ENCODE measurements at regions not wholly inside any gene's neighbourhood (a gene's known extent, or its start where the extent isn't known, plus 50 kb on each side); places are given as distances from the start of the nearest gene placed in this dataset.
"Not testable (repeated sequence)": the region's sequence is repeated elsewhere in the genome, so short reads cannot be mapped to it uniquely, and the experiment has no call there.

GRCh38 chr13:23039266-23039935 is 141.4 kb upstream of the SGCG start:
- DNase-seq (ENCODE audit: low spot score): no peak

GRCh38 chr13:23042181-23042580 is 138.6 kb upstream of the SGCG start:
- in situ Hi-C loops (cut with HindIII; ENCODE audit: low sequenced_read_pairs): no loop called here
- DNase-seq (ENCODE audit: low spot score): no peak

More at GRCh38 chr13:23039266-23039935, 141.4 kb upstream of the SGCG start:
- in situ Hi-C loops (cut with HindIII; ENCODE audit: low sequenced_read_pairs): no loop called here

GRCh38 chr13:23044906-23045305 is 135.9 kb upstream of the SGCG start:
- no peak for DNase-seq (ENCODE audit: low spot score)
- in situ Hi-C loops (cut with HindIII; ENCODE audit: low sequenced_read_pairs): no loop called here

GRCh38 chr13:23050126-23050525 is 130.7 kb upstream of the SGCG start:
- in situ Hi-C loops (cut with HindIII; ENCODE audit: low sequenced_read_pairs): no loop called here

GRCh38 chr13:23053711-23054110 is 127.1 kb upstream of the SGCG start:
- in situ Hi-C loops (cut with HindIII; ENCODE audit: low sequenced_read_pairs); DNase-seq (ENCODE audit: low spot score): not testable (repeated sequence)

More at GRCh38 chr13:23050126-23050525, 130.7 kb upstream of the SGCG start:
- DNase-seq (ENCODE audit: low spot score): no peak

- DNase-seq (ENCODE audit: low spot score): no peak
- in situ Hi-C loops (cut with HindIII; ENCODE audit: low sequenced_read_pairs): no loop called here
Observed at GRCh38 chr13:23059173-23059572, 121.6 kb upstream of the SGCG start.

GRCh38 chr13:23060959-23061358 is 119.8 kb upstream of the SGCG start:
- in situ Hi-C loops (cut with HindIII; ENCODE audit: low sequenced_read_pairs): no loop called here

GRCh38 chr13:23067129-23067528 is 113.7 kb upstream of the SGCG start:
- in situ Hi-C loops (cut with HindIII; ENCODE audit: low sequenced_read_pairs): no loop called here
- no peak for DNase-seq (ENCODE audit: low spot score)

More at GRCh38 chr13:23060959-23061358, 119.8 kb upstream of the SGCG start:
- no peak for DNase-seq (ENCODE audit: low spot score)

GRCh38 chr13:23069566-23069965 is 111.2 kb upstream of the SGCG start:
- DNase-seq (ENCODE audit: low spot score): no peak
- in situ Hi-C loops (cut with HindIII; ENCODE audit: low sequenced_read_pairs): no loop called here

- in situ Hi-C loops (cut with HindIII; ENCODE audit: low sequenced_read_pairs): no loop called here
Observed at GRCh38 chr13:23074075-23074828, 106.5 kb upstream of the SGCG start.

GRCh38 chr13:23081220-23081619 is 99.6 kb upstream of the SGCG start:
- in situ Hi-C loops (cut with HindIII; ENCODE audit: low sequenced_read_pairs): no loop called here

More at GRCh38 chr13:23074075-23074828, 106.5 kb upstream of the SGCG start:
- DNase-seq (ENCODE audit: low spot score): no peak

GRCh38 chr13:23081901-23082300 is 98.9 kb upstream of the SGCG start:
- in situ Hi-C loops (cut with HindIII; ENCODE audit: low sequenced_read_pairs): no loop called here
- no peak for DNase-seq (ENCODE audit: low spot score)

More at GRCh38 chr13:23081220-23081619, 99.6 kb upstream of the SGCG start:
- no peak for DNase-seq (ENCODE audit: low spot score)

- in situ Hi-C loops (cut with HindIII; ENCODE audit: low sequenced_read_pairs): no loop called here
Observed at GRCh38 chr13:23086968-23087623, 93.7 kb upstream of the SGCG start.

GRCh38 chr13:23087880-23088279 is 92.9 kb upstream of the SGCG start:
- in situ Hi-C loops (cut with HindIII; ENCODE audit: low sequenced_read_pairs): no loop called here
- no peak for DNase-seq (ENCODE audit: low spot score)

More at GRCh38 chr13:23086968-23087623, 93.7 kb upstream of the SGCG start:
- DNase-seq (ENCODE audit: low spot score): no peak

- in situ Hi-C loops (cut with HindIII; ENCODE audit: low sequenced_read_pairs): no loop called here
- no peak for DNase-seq (ENCODE audit: low spot score)
Observed at GRCh38 chr13:23098161-23098907, 82.4 kb upstream of the SGCG start.

GRCh38 chr13:23105051-23105450 is 75.7 kb upstream of the SGCG start:
- in situ Hi-C loops (cut with HindIII; ENCODE audit: low sequenced_read_pairs): no loop called here

GRCh38 chr13:23107665-23108064 is 73.1 kb upstream of the SGCG start:
- in situ Hi-C loops (cut with HindIII; ENCODE audit: low sequenced_read_pairs): no loop called here

More at GRCh38 chr13:23105051-23105450, 75.7 kb upstream of the SGCG start:
- DNase-seq (ENCODE audit: low spot score): no peak

GRCh38 chr13:23119131-23119530 is 61.6 kb upstream of the SGCG start:
- in situ Hi-C loops (cut with HindIII; ENCODE audit: low sequenced_read_pairs): no loop called here

More at GRCh38 chr13:23107665-23108064, 73.1 kb upstream of the SGCG start:
- DNase-seq (ENCODE audit: low spot score): no peak

GRCh38 chr13:23127540-23127939 is 53.2 kb upstream of the SGCG start:
- in situ Hi-C loops (cut with HindIII; ENCODE audit: low sequenced_read_pairs): not testable (repeated sequence)

More at GRCh38 chr13:23119131-23119530, 61.6 kb upstream of the SGCG start:
- DNase-seq (ENCODE audit: low spot score): no peak

More at GRCh38 chr13:23127540-23127939, 53.2 kb upstream of the SGCG start:
- not testable (repeated sequence) for DNase-seq (ENCODE audit: low spot score)

Measured in G401 (cell line).